B cell (primary cell): ENCODE measurements at regions not wholly inside any gene's neighbourhood (a gene's known extent, or its start where the extent isn't known, plus 50 kb on each side); places are given as distances from the start of the nearest gene placed in this dataset.

Source experiments
- CTCF ChIP-seq: fragments of 200-600 bp; IDR thresholded peaks from one replicate; pipeline ENCODE4 v1.8.0; 2022; ENCODE audit warnings: antibody characterized with exemption, mild to moderate bottlenecking
- EZH2 ChIP-seq: IDR thresholded peaks from 2 replicates; pipeline ENCODE4 v1.6.1; 2012; ENCODE audit warnings: borderline replicate concordance, low read depth, mild to moderate bottlenecking, moderate library complexity, low read length; ENCODE audit not compliant: insufficient read depth, poor library complexity, severe bottlenecking

GRCh38 chr4:14894392-14895292, 107.6 kb upstream of the CPEB2 start:
- TF ChIP-seq CTCF, result no peak
- TF ChIP-seq EZH2, result no peak
